GM21515 (cell line): ENCODE measurements at regions not wholly inside any gene's neighbourhood (a gene's known extent, or its start where the extent isn't known, plus 50 kb on each side); places are given as distances from the start of the nearest gene placed in this dataset.

Source experiments
- ATAC-seq: cut with Tn5 transposase; IDR thresholded peaks from one replicate; pipeline ENCODE4 v1.9.1; 2021; ENCODE audit not compliant: unreplicated experiment

- no peak for ATAC-seq
These were observed 356.4 kb upstream of the GYPC start for GRCh38 chr2:126299469-126299976.

- no peak for ATAC-seq
These were observed 355.6 kb upstream of the GYPC start for GRCh38 chr2:126300348-126300747.

- ATAC-seq = no peak
These were observed 353.9 kb upstream of the GYPC start for GRCh38 chr2:126302043-126302442.

- ATAC-seq = no peak
These were observed 352.8 kb upstream of the GYPC start for GRCh38 chr2:126303113-126303512.

GRCh38 chr2:126304154-126304553, 351.8 kb upstream of the GYPC start:
- no peak for ATAC-seq

GRCh38 chr2:126306539-126306938, 349.4 kb upstream of the GYPC start:
- no peak for ATAC-seq

- no peak for ATAC-seq
These were observed 348.2 kb upstream of the GYPC start for GRCh38 chr2:126307740-126308139.

- no peak for ATAC-seq
These were observed 346.8 kb upstream of the GYPC start for GRCh38 chr2:126309185-126309584.

GRCh38 chr2:126312579-126312978, 343.4 kb upstream of the GYPC start:
- no peak for ATAC-seq

- no peak for ATAC-seq
These were observed 340.1 kb upstream of the GYPC start for GRCh38 chr2:126315828-126316227.

- ATAC-seq = no peak
These were observed 338.0 kb upstream of the GYPC start for GRCh38 chr2:126317790-126318431.

- ATAC-seq = no peak
These were observed 333.6 kb upstream of the GYPC start for GRCh38 chr2:126322342-126322741.

- ATAC-seq = no peak
These were observed 330.8 kb upstream of the GYPC start for GRCh38 chr2:126325202-126325601.

- no peak for ATAC-seq
These were observed 326.8 kb upstream of the GYPC start for GRCh38 chr2:126329173-126329572.

GRCh38 chr2:126342457-126342856, 313.5 kb upstream of the GYPC start:
- no peak for ATAC-seq

GRCh38 chr2:126343136-126343535, 312.8 kb upstream of the GYPC start:
- ATAC-seq = no peak

GRCh38 chr2:126344493-126344892, 311.5 kb upstream of the GYPC start:
- ATAC-seq = peak; percentile 59

GRCh38 chr2:126345691-126346090, 310.3 kb upstream of the GYPC start:
- no peak for ATAC-seq

GRCh38 chr2:126356631-126357030, 299.3 kb upstream of the GYPC start:
- ATAC-seq = no peak

GRCh38 chr2:126358122-126358521, 297.8 kb upstream of the GYPC start:
- ATAC-seq = no peak

GRCh38 chr2:126359494-126359893, 296.5 kb upstream of the GYPC start:
- no peak for ATAC-seq

- ATAC-seq = no peak
These were observed 288.6 kb upstream of the GYPC start for GRCh38 chr2:126367361-126367760.

GRCh38 chr2:126368758-126369157, 287.2 kb upstream of the GYPC start:
- no peak for ATAC-seq
